Head of caudate nucleus (tissue), 42 donors: ENCODE measurements at regions not wholly inside any gene's neighbourhood (a gene's known extent, or its start where the extent isn't known, plus 50 kb on each side); places are given as distances from the start of the nearest gene placed in this dataset.

Experiments
- DNase-seq, 42 donors: peaks; one replicate each; pipeline versions ENCODE4 v3.0.0 to v3.0.0-alpha.2; 2020 to 2021; ENCODE audit warnings: mixed read lengths in 7 of 42
- intact Hi-C: fragments of 100-400 bp; cut with DNase I; formaldehyde crosslinking; loops from one replicate; pipeline ENCODE4 v1.15.0; 2022

DNA sequence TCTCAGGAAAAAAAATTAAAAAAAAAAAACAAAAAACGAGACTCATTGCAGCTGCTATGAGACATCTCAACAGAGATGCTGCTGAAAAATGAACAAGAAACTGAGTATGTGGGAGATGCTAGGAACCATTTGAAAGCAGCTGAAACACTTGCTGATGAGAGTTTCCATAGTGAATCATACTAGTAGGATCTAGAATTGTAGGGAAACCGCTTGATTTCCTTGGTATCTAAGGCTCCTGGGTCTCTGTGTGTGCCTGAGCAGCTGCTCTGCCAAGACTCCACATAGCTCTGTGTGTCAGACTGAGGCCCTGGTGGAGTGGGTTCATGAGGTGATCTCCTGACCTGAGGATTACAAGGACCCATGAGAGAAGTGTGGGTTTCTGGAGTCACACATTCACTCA is 313.4 kb upstream of the NECTIN3 start:
- DNase-seq: no peak
- intact Hi-C loops: no loop called here

DNA sequence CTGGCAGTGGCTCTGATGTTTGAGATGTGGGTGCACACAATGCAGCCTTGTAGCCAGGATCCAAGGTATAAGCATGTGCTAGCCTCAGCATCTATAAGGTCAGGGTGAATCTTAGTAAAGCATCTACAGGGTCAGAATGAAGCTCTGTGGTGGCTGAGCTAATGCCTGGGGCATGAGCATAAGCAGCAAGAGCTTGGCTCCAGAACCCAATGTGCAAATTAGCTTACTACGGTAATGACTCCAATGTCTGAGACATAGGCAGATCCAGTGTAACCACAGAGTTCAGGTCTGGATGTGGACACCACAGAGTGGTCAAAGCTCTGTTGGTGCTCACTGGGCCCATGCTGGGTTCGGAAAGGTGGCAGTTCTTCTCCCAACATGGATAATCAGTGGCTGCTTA is 304.5 kb upstream of the NECTIN3 start:
- no peak for DNase-seq
- intact Hi-C loops: no loop called here

DNA sequence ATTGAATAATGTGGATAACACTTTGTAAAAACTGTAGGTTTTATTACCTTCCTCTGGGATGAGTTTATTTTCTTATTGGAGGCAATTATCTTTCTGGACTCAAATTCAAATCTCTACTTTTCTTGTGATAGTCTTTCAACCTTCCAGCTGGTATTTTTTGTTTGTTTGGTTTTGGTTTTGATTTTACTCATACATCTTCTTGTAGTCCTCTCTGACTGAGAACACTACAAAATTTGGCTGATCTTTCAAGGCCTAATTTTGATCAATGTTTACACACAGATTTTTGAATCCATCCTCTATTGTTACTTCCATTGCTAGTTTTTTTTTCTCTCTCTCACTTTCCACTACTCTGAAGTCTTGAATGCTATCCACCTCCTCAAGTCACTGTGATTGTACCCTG is 303.8 kb upstream of the NECTIN3 start:
- intact Hi-C loops: no loop called here
- DNase-seq: no peak

DNA sequence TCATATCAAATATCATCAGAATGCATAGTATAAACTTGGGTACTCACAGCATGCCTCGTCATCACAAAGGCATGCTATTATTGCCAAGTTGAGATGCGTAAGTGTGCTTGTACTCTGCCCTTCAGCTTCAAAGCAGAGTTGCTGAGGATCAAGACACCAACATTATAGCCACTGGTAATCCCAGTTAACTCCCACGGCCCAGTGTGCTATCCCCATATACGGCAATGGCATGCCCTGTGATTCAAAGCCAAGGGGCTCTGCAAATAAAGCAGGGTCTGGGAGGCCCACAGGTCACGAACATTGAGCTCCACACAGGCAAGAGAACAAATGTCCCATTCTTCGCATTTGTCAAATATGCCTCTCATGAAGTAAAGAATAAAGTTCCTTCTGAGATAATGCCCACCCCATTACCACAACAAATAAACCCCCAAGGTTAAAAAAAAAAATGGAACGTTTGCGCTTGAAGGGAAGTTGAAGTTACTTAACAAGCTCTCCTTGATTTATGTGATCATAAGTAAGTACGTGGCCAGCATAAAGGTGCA is 298.1 kb upstream of the NECTIN3 start:
- DNase-seq: no peak
- intact Hi-C loops: no loop called here

DNA sequence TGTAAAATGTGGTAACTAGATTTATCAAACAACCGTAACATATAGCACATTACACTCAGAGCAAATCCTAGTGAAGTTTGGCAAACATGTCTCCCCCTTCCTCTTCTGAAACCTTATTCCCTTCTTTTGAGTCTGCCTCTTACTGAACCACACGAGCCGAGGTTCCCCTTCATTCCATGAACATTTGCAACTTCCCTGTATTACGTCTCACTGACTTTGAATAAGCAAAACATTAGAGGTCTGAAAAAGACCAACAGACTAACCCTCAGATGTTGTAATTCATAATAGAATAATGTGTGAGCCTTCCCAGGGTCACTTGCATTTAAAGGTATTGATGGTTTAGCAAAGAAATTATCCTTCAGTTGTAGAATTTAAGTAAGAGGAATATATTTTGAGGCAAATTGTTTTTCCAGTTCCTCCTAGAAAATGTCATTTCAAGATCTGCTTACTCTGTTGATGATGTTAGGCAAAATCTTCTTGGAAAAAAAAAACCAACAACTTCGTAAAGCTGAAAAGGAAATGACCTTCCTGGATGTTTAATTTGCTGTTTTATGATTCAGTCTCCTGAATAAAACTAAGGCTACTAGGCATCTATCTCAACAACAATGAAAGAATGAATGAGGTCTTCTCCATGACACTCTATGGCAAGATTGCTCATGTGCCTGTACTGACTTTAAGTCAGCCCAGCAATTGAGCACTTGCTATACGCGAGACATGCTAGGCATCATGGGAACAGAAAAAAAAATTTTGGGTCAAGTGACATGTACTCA is 296.9 kb upstream of the NECTIN3 start:
- DNase-seq: no peak
- intact Hi-C loops: no loop called here

DNA sequence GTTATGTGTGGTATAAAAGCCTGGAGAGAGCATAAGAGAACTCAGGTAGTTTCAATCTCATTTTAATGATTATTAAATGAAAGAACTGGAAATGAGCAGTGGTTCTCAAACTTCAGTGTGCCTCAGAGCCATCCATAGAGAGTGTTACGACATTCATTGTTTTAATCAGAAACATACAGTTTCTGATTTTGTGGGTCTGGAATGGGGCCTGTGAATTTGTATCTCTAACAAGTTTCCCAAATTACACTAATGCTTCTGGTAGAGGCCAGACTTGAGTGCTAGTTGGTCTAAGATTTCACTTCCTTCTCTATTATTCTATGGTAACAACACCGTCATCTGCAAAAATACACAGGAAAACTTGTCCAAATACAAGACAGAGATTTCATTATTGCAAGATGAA is 292.0 kb upstream of the NECTIN3 start:
- DNase-seq: no peak
- intact Hi-C loops: no loop called here

DNA sequence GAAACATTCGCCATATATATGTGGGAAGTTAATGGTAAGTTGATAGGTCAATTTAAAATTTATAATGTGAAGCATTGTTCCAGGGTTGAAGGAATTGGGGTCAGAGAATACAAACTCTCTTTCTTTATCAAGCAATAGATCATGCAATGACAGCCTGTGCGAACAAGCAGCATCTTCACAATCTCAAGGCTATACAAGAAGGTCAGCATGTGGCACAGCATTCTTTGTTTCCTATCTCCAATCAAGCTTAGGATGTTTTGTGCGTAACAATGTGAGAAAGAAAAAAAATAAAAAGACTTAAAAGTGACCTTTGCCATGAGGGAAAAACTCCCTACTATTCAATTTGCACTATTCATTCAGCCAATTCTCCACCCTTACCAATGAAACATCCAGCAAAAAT is 288.1 kb upstream of the NECTIN3 start:
- intact Hi-C loops: no loop called here
- DNase-seq: no peak

DNA sequence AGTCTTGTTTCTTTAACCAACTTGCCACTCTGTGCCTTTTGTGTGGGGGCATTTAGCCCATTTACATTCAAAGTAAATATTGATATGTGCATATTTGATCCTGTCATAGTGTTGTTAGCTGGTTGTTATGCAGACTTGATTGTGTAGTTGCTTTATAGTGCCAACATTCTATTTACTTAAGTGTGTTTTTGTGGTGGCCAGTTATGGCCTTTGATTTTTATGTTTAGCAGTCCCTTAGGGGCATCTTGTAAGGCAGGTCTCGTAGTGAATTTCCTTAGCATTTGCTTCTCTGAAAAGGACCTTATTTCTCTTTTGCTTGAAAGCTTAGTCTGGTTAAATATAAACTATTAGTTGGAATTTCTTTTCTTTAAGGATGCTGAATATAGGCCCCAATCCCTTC is 282.8 kb upstream of the NECTIN3 start:
- DNase-seq: no peak
- intact Hi-C loops: no loop called here

DNA sequence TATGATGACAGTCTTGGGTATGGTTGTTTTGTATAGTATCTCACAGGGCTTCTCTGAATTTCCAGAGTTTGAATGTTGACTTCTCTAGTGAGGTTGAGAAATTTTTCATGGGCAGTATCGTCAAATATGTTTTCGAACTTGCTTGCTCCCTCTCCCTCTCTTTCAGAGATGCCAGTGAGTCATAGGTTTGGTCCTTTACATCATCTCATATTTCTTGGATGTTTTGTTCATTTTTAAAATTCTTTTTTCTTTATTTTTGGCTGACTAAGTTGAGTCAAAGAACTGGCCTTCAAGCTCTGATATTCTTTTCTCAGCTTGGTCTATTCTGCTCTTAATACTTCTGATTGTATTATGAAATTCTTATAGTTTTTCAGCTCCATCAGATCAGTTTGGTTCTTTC is 282.3 kb upstream of the NECTIN3 start:
- intact Hi-C loops: no loop called here
- DNase-seq: no peak

DNA sequence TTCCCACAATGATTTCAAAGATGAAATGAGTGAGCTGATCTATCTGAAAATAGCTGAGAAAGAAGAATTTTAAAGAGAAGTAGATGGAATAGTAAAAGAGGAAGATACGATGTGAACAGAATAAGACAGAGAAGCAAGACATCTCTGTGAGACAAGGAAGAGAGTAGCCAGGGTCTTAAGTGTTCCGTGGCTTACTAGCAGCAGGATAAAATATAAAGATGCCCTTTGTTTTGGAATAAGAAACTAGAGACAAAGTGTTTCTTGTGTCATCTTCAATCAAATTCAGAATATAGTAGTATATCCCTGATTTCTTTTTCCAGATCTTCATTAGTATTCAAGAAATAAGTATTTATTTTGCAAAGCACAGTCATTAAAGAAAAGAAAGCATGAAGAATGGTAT is 281.0 kb upstream of the NECTIN3 start:
- intact Hi-C loops: no loop called here
- no peak for DNase-seq

DNA sequence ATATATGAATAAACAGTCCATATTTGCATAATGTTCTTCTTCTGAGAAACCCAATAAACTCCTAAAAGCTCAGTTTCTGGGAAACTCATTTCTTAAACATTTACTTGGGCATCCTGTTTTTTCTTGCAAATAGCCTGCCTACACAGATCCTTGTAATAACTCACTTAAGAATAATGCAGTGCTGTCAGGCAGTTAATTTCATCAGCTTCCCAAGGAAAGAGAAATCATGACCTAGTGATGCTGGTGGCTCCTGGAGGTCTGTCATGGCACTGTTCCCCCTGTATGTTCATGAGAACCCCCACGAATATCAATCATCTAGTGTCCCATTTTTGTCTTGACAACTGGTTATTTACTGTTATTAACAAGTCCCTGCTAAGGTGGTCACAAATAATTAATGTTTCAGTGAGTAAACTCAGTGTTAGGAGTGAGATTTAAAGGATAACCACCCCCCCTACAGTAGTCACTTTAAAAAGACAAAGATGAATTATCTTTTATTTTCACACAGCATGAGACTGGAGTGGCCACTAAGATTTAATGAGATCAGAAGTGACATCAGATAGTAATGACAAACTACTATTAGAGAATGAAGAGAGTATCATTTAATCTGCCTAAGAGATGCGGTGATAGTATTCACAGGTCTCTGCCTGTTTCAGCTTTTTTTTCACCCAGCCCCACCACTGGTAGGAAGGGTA is 279.5 kb upstream of the NECTIN3 start:
- DNase-seq: no peak
- intact Hi-C loops: no loop called here

DNA sequence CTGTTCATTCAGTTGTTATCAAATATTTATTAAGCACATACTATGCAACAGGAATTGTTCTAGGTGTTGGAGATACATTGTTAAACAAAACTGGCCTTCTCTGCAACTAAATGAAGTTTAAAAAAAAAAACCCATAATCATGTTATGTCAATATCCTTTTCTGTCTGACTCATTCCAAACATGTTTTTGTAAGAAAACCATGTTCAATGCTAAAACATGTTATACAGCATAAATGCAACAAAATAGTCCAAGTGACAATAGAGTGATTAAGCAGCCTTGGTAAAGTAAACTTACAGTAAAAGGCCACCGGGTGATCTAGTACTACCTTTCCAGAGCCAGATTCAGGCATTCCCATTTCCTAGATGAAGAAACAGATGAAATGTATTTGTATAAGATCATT is 278.0 kb upstream of the NECTIN3 start:
- intact Hi-C loops: no loop called here
- no peak for DNase-seq

DNA sequence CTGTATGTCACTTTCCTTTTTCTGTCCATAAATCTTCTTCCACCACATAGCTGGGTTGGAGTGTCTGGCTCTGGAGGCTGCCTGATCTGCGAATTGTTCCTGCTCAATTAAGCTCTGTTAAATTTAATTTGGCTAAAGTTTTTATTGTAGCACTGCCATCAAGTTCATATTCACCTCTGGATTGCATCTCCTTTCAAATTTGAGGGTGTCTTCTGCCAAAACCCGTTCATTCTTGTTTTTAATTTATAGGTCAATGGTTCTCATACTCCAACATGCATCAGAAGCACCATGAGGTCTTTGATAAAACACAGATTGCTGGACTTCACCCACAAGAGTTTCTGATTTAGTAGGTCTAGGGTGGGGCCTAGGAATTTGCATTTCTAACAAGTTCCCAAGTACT is 276.5 kb upstream of the NECTIN3 start:
- no peak for DNase-seq
- intact Hi-C loops: no loop called here

DNA sequence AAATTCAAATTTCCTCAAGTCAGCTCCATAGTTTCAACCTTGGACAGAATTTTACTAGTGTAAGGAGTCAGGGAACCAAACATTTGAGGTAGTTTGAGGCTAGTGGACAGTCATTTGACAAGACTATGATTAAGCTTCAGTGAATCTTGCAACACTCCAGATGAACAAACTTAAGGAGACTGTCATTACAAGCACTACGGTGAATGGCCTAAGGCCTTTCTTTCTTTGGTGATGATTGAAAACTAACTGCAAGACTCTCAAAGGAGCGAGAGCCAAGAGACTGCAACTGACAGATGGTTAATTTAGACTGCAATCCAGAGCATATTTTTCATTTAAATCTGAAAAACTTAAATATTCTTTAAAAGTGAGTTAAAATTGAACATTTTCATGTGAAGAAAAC is 272.3 kb upstream of the NECTIN3 start:
- intact Hi-C loops: no loop called here

DNA sequence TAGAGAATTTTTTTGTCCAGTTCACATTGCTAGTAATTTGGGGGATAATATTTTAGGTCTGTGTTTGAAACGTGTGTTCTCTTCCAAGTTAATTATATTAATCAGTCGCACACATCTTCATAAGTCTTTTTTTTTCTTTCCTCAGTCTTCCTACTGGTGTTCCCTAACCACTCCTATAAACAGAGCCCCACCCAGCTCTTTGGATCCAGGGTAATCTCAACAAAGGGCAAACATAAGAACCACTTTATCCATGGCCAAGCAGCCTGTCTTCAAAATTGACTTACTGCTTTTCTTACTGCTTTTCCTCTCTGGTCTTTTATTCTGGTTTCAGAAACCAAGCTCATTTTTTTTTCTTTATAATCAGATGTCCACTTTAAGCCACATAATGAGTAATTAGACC is 266.8 kb upstream of the NECTIN3 start:
- intact Hi-C loops: no loop called here

More for the DNA sequence above, 272.3 kb upstream of the NECTIN3 start:
- DNase-seq: no peak

DNA sequence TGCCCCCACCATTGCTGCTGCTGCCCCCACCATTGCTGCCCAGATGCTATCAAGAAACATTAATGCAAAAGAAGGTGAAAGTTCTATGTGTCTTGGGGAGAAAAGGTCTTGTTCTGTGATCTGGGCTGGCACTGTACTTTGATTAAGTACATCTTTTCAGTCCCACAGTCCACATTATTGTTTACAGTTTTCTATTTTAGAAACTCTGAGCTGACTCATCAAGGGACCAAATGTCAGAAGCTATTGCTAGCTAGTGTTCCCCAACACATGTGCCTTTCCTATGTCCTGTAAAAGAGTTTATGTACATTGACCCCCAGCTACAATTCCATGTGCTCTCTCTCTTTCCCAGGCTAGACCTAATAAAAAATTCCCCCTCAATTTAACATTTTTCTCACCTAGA is 264.7 kb upstream of the NECTIN3 start:
- DNase-seq: no peak
- intact Hi-C loops: no loop called here

More for the DNA sequence above, 266.8 kb upstream of the NECTIN3 start:
- no peak for DNase-seq

DNA sequence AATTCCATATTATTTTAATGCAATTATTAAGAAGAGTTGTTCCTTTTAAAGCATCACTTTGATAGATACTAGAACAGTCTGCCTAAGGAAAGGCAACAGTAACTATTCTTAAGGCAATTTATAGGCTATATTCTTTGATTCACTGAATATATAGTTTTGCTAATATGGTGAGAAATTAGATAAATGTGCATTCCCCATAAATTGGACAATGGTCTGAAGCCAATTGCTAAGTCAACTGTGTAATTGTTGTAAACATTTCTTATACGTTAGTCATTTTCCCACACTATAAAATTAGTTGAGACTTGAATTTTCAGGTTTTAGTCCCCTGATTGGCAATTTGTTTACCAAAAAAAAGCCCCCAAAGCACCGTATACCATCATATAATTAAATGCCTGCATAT is 263.0 kb upstream of the NECTIN3 start:
- DNase-seq: no peak
- intact Hi-C loops: no loop called here

DNA sequence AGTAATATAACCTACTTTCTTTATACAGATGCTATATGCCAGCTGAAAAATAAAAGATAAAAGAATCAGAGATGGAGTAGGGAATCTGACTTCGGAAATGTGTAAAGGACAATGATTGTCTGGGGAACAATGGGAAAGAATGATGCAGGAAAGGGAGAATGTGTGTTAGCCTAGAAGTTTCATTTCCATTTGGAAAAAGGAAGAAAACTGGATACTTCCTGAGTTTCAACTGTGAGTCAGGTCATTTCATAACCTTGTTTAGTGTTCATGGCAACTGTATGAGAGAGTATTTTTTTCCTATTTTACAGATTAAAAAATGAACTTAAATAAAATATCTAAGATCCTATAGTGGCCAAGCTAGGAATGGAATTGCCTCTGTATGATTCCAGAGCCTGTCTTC is 261.3 kb upstream of the NECTIN3 start:
- no peak for DNase-seq
- intact Hi-C loops: no loop called here

DNA sequence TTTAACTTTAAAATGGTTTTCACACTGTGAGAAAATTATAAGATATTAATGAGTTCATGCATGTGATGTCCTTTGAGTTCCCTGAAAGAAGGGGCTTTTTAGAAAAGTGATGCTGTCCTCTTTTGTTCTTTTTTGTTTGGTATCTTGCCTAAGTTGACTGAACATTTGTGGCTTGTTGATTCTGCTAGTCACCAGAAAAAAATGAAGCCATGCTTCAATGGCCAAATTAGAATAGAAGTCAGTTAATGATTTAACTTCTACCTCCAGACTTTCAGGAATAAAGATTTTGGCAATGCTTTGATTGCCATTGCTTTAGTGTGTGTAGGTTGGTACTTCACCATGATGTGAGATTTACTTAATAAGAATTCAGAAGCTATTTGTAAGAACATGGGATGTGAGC is 260.6 kb upstream of the NECTIN3 start:
- intact Hi-C loops: no loop called here
- no peak for DNase-seq

DNA sequence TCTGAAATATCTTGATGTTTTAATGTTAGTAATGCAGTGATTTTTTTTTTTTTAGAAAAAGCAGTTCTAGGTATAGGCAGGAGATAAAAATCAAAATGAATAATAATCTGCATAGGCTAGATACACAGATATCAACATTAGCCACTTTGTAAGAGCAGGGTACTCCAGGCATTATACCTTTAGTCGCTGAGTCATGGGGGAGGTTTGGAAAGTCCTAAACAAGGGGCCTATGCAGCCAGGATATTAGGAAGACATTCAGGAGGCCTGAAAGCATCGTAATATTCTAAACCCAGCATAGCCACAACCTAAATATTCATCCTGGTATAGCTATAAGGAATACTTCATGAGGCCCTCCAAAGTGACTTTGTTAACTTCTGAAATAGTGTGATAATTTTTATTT is 258.1 kb upstream of the NECTIN3 start:
- intact Hi-C loops: no loop called here
- no peak for DNase-seq
